NCI-H1417 treated with DMSO at 0.1 percent for 48 hours (cell line): ENCODE measurements at regions not wholly inside any gene's neighbourhood (a gene's known extent, or its start where the extent isn't known, plus 50 kb on each side); places are given as distances from the start of the nearest gene placed in this dataset.
"Not testable (repeated sequence)": the region's sequence is repeated elsewhere in the genome, so short reads cannot be mapped to it uniquely, and the experiment has no call there.

ENCODE experiments used
- DNase-seq: peaks from one replicate; lab custom pipeline; 2025; lab: John Stamatoyannopoulos, UW

DNA sequence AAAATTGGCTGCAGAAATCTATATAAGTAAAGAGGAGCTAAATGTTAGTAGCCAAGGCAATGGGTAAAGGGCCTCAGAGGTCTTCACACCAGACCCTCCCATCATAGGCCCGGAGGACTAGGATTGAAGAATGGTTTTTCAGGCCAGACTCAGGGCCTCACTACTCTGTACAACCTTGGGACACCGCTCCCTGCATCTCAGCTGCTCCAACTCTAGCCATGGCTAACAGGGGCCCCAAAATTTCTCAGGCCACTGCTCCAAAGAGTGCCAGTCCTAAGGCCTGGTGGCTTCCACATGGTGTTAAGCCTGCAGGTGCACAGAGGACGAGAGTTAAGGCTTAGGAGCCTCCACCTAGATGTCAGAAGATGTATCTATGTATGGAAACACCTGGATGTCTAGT is 155.5 kb upstream of the MGAT4C start:
- DNase-seq: no peak

DNA sequence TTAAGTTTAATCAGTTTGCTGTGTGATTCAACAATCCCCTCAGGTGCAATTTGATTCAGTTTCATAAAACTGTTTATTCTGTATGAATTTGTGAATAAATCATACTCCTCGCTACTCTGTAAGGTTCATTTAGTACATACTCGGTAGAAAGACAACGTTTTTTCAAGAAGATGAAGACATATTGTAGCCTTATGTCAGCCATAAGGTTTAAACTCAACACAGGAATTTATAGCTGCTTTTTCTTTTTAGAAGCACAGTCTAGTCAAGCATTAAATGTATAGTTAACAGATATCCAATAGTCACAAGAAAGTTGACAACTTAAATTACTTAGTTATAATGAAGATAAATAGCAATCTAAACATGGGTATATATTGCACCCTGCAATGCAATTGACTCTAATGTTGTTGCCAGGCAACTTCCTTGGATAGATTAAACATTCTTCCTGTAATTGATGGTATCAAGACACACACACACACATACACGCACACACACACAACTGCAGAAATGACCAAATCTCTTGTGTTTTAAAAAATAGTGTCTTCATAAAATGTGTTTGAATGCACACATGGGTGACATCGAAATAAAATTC is 151.5 kb upstream of the MGAT4C start:
- DNase-seq: peak; percentile 48

DNA sequence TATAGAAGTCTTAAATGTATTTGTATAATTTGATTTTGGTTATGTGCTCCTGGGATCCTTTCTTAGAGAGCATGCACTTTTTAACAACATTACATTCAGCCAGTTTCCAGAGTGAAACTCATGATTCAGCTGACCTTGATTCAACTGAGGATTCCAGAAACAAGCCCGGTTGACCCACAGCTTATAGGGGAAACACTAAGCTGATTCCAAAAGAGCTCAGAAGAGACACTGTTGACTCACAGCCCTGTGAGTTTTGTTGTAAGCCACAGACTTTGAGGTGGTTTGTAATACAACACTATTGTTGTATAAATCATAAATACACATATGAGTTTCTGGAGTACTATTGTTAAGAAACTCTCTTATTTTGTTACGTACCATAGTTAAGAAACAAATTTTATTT is 133.8 kb upstream of the MGAT4C start:
- DNase-seq: no peak

DNA sequence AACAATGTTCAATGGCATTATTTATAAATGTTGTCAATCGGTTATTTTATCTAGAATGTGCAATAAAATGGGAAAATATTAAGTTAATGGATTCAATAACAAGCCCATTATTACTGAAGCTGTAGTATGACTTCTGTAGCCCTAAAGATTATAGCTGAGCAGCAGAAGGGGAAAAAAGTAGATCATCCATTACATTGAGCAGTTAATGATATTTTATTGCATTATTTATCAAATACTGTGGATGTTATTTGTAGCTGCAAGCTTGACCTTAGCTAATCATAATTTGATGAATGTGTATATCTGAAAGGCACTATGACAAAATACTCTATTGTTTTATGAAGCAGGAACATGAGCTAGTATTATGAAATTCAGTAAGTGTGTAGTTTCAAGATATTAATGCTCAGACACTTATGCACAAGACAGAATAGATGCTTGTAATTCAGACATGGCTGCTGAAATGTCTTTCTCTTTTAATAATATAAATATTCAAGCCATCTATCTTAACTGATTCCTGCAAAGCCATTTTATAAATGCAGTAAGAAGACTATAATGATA is 131.5 kb upstream of the MGAT4C start:
- DNase-seq: no peak

DNA sequence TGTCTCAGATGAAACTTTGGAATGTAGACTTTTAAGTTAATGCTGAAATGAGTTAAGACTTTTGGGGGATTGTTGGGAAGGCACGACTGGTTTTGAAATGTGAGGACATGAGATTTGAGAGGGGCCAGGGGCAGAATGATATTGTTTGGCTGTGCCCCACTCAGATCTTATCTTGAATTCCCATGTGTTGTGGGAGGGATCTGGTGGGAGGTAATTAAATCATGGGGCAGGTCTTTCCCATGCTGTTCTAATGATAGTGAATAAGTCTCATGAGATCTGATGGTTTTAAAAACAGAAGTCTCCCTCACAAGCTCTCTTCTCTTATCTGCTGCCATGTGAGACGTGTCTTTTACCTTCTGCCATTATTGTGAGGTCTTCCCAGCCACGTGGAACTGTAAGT is 127.6 kb upstream of the MGAT4C start:
- DNase-seq: not testable (repeated sequence)

DNA sequence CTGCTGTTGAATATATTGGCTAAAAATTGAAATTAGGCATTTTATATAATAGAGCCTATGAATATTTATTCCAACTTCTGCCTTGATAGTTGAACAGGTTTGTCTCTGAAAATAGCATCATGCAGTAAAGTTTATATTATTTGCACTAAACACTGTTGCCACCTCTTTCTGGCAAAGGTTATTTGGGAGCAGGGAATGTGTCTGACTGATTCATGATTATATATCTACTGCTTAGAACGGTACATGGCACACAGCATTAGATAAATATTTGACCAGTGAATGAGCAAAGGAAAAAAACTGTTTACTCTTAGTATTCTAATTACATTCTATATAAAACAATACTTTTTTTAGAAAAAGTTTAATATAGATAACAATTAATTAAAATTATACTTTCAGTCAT is 123.1 kb upstream of the MGAT4C start:
- DNase-seq: no peak

DNA sequence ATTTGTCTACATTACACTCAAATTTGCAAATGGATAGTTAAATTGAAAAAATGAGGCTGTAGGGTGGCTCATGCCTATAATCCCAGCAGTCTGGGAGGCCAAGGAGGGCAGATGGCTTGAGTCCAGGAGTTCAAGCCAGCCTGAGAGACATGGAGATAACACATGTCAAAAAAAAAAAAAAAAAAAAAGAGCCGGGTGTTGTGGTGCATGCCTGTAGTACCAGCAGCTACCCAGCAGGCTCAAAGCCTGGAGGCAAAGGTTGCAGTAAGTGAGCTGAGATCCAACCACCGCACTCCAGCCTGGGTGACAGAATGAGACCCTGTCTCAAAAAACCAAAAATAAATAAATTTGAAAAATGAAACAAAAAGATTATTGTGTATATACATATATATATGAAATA is 119.9 kb upstream of the MGAT4C start:
- DNase-seq: no peak

DNA sequence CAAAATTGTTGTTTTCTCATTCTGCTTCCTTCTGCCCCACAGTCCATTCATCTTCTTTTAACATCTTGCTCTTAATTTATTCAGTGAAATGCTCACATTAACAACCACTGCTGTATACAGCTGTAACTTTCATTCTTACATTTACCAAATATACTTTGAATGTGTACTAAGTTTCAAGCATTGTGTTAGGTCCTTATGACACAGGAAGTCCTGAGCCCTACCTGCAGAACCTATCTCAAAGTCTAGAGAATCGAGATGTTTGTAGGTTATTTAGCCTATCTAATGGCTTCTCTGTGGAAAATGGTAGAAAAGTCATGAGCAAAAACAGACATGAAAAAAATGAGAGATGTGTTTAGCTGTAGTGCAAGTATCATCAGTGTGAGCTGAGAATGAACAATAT is 117.6 kb upstream of the MGAT4C start:
- no peak for DNase-seq

DNA sequence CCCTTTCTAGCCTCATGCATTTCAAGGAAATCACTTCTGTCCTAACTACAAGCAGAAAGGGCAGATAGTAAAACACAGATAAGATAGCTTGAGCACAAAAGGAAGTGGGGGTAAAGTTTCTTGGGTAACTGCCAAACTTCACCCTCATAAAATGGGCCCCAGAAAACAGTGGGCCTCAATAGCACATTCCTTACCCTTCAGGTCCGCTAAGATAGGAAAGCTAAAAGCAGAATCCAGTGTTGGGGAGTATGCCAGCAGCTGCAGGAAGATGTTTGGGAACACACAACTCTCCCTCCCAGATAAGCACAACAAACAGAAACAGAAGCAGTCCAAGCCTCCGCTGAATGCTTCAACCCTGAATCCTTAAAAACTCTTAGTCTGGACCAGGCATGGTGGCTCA is 110.9 kb upstream of the MGAT4C start:
- no peak for DNase-seq

DNA sequence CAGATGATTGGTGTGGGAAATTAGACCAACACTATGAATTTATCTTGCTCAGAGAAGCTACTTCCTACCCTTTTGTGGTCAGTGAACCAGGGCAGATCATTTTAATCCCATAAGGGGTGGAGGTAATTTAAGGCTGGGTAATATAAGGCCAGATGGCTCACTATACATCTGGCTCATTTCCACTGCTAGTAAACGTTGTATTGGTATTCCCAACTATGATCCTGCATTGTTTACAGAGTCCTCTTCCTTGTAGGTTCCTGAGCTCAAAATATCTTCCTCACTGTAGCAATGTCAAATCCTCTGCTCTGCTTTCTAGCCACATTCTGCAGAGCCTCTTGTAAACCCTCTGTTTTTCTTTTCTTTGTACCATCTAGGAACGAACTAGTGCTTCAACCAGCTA is 93.0 kb upstream of the MGAT4C start:
- DNase-seq: no peak

DNA sequence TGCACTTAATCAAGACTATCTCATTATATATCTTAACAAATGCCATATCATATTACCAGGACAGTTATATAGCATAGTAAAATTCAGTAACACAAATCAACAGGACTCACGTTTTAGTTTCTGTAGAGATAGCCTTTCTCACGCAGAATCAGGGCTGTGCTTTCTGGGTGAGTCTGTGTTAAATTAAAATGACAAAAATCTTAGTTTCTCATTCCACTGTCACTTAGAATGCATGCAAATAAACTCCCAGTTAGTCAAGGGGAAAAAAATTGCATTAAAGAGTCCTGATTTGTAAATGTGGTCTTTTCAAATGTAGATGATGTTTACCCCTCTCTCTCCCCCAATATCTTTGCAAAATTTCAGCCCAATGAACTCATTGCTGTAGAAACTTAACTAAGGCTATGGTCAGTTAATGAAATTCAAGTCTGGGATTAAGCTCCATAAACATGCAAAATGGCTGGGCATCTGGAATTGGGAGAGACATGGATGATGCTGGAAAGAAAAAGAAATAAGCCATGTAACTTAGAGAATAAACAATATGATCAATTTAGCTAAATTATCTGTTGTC is 77.8 kb upstream of the MGAT4C start:
- no peak for DNase-seq

DNA sequence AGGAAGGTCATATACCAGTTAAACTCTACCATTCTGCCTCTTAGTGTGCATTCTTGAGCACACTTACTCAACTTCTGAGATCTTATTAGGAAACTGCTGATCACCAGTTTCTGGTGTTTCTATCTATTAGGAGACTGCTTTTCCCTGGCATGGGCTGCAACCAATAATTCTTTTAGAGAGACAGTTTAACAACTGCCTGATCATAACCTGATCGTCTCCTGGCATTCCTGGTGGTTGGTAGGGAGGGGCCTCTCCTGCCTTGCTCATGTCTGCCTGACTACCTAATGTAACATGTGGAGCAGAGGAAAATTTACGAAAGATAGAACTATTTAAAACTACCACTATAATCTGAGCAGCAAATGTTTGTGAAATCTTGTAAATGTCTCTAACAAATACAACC is 75.3 kb upstream of the MGAT4C start:
- DNase-seq: no peak

DNA sequence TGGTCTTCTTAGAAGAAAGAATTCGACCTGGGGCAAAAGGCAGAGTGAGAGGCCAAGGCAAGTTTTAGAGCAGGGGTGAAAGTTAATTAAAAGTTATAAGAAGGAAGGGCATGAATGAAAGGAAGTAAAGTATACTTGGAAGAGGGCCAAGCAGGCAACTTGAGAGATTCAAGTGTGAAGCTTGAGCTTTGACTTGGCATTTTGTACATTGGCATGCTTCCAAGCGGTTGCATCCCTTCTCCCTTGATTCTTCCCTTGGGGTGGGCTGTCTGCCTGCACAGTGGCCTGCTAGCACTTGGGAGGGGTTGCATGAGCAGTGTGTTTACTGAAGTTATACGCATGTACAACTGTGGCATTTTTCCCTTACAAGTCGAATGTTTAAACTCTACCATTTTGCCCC is 74.8 kb upstream of the MGAT4C start:
- DNase-seq: no peak

DNA sequence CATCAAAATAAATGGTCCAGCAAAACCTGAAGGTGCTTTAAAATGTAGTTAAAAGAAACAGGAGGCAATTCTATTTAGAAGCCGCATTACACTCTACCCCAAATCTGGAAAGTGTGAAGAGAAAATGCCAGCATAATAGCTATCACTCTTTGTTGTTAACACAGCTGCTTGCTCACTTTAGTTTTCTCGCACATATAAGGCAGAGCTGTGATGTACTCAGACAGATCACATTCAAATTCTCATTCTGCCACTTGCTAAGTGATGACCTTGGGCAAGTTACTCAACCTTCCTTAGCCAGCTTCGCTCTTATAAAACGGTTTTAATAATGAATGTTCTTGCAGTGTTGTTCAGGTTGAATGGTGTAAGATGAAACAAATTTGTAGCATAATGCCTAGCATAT is 56.0 kb upstream of the MGAT4C start:
- no peak for DNase-seq
